SKM-1 treated with dmso at 0.1 percent for 144 hours (cell line): ENCODE measurements at regions not wholly inside any gene's neighbourhood (a gene's known extent, or its start where the extent isn't known, plus 50 kb on each side); places are given as distances from the start of the nearest gene placed in this dataset.

Source experiments
- DNase-seq: peaks from one replicate; lab custom pipeline; 2025; ENCODE audit not compliant: unreplicated experiment; lab: John Stamatoyannopoulos, UW

GRCh38 chr2:12334412-12334966, 382.2 kb upstream of the TRIB2 start:
- no peak for DNase-seq

- no peak for DNase-seq
These were observed 381.6 kb upstream of the TRIB2 start for GRCh38 chr2:12335131-12335530.

GRCh38 chr2:12335995-12336394, 380.7 kb upstream of the TRIB2 start:
- DNase-seq = no peak

- DNase-seq = no peak
These were observed 377.6 kb upstream of the TRIB2 start for GRCh38 chr2:12338946-12339697.

GRCh38 chr2:12340164-12340563, 376.6 kb upstream of the TRIB2 start:
- no peak for DNase-seq

- no peak for DNase-seq
These were observed 375.5 kb upstream of the TRIB2 start for GRCh38 chr2:12341215-12341614.

- no peak for DNase-seq
These were observed 374.8 kb upstream of the TRIB2 start for GRCh38 chr2:12341920-12342319.

- no peak for DNase-seq
These were observed 373.6 kb upstream of the TRIB2 start for GRCh38 chr2:12343141-12343540.

- DNase-seq = no peak
These were observed 369.7 kb upstream of the TRIB2 start for GRCh38 chr2:12347066-12347493.

GRCh38 chr2:12348216-12348615, 368.5 kb upstream of the TRIB2 start:
- no peak for DNase-seq

GRCh38 chr2:12350821-12351220, 365.9 kb upstream of the TRIB2 start:
- DNase-seq = no peak

GRCh38 chr2:12352889-12353288, 363.8 kb upstream of the TRIB2 start:
- DNase-seq = no peak

GRCh38 chr2:12361506-12361905, 355.2 kb upstream of the TRIB2 start:
- DNase-seq = no peak

- no peak for DNase-seq
These were observed 353.6 kb upstream of the TRIB2 start for GRCh38 chr2:12363138-12363537.

- DNase-seq = no peak
These were observed 353.2 kb upstream of the TRIB2 start for GRCh38 chr2:12363569-12363968.

GRCh38 chr2:12369566-12369965, 347.2 kb upstream of the TRIB2 start:
- DNase-seq = no peak

GRCh38 chr2:12376025-12376424, 340.7 kb upstream of the TRIB2 start:
- DNase-seq = no peak

GRCh38 chr2:12379143-12379542, 337.6 kb upstream of the TRIB2 start:
- no peak for DNase-seq

- DNase-seq = no peak
These were observed 335.0 kb upstream of the TRIB2 start for GRCh38 chr2:12381543-12382325.

- no peak for DNase-seq
These were observed 334.4 kb upstream of the TRIB2 start for GRCh38 chr2:12382366-12382765.

GRCh38 chr2:12389344-12390045, 327.2 kb upstream of the TRIB2 start:
- no peak for DNase-seq

- no peak for DNase-seq
These were observed 325.6 kb upstream of the TRIB2 start for GRCh38 chr2:12391116-12391515.
